HL-60 (cell line): ENCODE measurements at regions not wholly inside any gene's neighbourhood (a gene's known extent, or its start where the extent isn't known, plus 50 kb on each side); places are given as distances from the start of the nearest gene placed in this dataset.

Experiments used
- POLR2AphosphoS5 ChIP-seq: IDR thresholded peaks from 2 replicates; pipeline ENCODE4 v1.6.1; 2012; ENCODE audit warnings: low read depth
- TF ChIP-seq, protein P1 (sequence below): IDR thresholded peaks from one replicate; pipeline ENCODE4 v1.5.1; 2011; ENCODE audit warnings: low read length, control low read depth, inconsistent platforms; ENCODE audit not compliant: insufficient read depth
- TF ChIP-seq, protein P2 (sequence below): IDR thresholded peaks from 2 replicates; pipeline ENCODE4 v1.6.1; 2012; ENCODE audit warnings: low read depth; ENCODE audit not compliant: insufficient replicate concordance

DNA sequence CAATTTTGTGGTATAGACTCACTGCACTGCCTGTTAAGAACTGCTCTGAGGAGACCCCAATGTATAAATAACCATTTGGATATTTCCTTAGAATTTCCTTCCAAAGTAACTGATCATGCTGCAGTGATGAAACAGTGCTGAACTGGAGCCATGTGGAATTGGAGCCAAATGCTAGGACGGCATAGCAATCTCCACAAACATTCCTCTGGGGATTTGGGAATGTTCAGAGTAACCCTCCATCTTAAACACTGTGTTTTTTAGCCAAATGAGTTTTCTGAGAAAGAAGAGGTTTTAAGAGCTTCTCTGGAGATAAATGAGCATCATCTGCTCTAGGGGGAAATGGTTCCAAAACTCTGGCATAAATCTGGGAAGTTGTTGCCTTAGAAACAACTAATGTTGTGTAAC lies 98.2 kb downstream of the OLFM4 start:
- TF ChIP-seq, protein P1, sequence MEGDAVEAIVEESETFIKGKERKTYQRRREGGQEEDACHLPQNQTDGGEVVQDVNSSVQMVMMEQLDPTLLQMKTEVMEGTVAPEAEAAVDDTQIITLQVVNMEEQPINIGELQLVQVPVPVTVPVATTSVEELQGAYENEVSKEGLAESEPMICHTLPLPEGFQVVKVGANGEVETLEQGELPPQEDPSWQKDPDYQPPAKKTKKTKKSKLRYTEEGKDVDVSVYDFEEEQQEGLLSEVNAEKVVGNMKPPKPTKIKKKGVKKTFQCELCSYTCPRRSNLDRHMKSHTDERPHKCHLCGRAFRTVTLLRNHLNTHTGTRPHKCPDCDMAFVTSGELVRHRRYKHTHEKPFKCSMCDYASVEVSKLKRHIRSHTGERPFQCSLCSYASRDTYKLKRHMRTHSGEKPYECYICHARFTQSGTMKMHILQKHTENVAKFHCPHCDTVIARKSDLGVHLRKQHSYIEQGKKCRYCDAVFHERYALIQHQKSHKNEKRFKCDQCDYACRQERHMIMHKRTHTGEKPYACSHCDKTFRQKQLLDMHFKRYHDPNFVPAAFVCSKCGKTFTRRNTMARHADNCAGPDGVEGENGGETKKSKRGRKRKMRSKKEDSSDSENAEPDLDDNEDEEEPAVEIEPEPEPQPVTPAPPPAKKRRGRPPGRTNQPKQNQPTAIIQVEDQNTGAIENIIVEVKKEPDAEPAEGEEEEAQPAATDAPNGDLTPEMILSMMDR = no peak
- TF ChIP-seq, protein P2, sequence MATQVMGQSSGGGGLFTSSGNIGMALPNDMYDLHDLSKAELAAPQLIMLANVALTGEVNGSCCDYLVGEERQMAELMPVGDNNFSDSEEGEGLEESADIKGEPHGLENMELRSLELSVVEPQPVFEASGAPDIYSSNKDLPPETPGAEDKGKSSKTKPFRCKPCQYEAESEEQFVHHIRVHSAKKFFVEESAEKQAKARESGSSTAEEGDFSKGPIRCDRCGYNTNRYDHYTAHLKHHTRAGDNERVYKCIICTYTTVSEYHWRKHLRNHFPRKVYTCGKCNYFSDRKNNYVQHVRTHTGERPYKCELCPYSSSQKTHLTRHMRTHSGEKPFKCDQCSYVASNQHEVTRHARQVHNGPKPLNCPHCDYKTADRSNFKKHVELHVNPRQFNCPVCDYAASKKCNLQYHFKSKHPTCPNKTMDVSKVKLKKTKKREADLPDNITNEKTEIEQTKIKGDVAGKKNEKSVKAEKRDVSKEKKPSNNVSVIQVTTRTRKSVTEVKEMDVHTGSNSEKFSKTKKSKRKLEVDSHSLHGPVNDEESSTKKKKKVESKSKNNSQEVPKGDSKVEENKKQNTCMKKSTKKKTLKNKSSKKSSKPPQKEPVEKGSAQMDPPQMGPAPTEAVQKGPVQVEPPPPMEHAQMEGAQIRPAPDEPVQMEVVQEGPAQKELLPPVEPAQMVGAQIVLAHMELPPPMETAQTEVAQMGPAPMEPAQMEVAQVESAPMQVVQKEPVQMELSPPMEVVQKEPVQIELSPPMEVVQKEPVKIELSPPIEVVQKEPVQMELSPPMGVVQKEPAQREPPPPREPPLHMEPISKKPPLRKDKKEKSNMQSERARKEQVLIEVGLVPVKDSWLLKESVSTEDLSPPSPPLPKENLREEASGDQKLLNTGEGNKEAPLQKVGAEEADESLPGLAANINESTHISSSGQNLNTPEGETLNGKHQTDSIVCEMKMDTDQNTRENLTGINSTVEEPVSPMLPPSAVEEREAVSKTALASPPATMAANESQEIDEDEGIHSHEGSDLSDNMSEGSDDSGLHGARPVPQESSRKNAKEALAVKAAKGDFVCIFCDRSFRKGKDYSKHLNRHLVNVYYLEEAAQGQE = no peak
- no peak for TF ChIP-seq POLR2AphosphoS5
